GM12865 (cell line): ENCODE measurements at regions not wholly inside any gene's neighbourhood (a gene's known extent, or its start where the extent isn't known, plus 50 kb on each side); places are given as distances from the start of the nearest gene placed in this dataset.

Source experiments
- DNase-seq: peaks from one replicate; pipeline ENCODE4 v3.0.0; 2010; ENCODE audit warnings: low read depth
- H3K4me3 ChIP-seq: 2 replicates; pipeline ENCODE4 v1.5.1; 2011; ENCODE audit warnings: mild to moderate bottlenecking, low read depth, low read length, control low read depth
- CTCF ChIP-seq: IDR thresholded peaks from 2 replicates; pipeline ENCODE4 v1.5.1; 2011; ENCODE audit warnings: low read length, control low read depth, low read depth, inconsistent platforms; ENCODE audit not compliant: insufficient read depth; ENCODE audit errors: missing control alignments

DNA sequence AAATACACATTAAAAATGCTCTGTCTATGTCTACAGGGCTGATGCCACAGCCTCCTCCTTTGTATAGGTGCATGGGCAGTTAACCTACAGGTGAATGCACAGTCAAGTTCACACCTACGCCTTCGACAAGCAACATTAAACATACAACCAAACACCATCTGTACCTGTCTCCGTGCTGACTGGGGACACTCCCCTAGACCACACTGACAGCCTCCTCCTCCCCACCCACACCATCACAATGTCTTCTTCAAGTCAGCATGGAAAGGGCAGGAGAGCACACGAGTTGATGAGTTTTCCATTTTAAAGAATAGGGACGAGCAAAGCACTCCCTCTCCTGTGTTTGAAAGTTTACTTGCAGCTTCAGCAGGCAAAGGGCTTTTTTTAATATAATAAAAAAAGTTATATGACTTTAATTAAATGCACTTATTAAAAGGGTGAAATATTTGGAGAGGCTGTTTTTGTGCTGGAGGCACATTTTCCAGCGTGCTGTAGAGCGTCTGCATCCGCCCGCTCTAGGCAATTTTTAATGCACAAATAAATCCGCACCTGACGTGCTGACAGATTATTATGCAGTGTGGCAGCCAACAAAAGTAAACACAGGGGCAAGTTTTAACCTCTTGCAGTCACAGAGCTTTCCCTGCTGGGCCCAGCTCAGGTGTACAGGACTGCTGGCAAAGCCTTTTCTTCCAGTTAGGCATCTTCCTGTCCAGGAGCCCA, 367.9 kb downstream of the SOX9 start:
- H3K4me3 ChIP-seq, result no peak overlapping the region
- DNase-seq, result no peak
- TF ChIP-seq CTCF, result no peak

DNA sequence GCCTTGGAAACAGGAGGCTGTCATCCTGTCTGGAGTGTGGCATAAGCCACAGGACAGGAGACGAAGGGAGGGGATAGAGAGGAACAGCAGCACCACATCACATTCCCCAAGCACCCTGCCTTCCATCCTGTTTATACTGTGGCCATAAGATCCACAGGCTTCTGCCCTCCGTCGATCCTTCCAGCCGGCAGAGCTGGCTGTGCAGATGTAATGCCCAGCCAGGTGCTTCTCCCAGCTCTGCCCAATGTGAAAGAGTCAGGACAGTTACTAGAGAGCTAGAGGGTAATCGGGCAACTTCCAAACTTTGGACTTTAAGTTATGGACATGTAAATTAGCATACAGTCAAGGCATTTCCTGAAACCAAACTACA, 368.4 kb downstream of the SOX9 start:
- DNase-seq, result no peak
- H3K4me3 ChIP-seq, result no peak overlapping the region
- TF ChIP-seq CTCF, result no peak

- DNase-seq, result no peak
- TF ChIP-seq CTCF, result no peak
- no peak overlapping the region for H3K4me3 ChIP-seq
Measured at GRCh38 chr17:72491102-72491501, 370.3 kb downstream of the SOX9 start.

- no peak for DNase-seq
- no peak for TF ChIP-seq CTCF
- H3K4me3 ChIP-seq, result no peak overlapping the region
Measured at GRCh38 chr17:72492494-72492893, 371.7 kb downstream of the SOX9 start.

- no peak for DNase-seq
- H3K4me3 ChIP-seq, result no peak overlapping the region
- no peak for TF ChIP-seq CTCF
Measured at GRCh38 chr17:72492941-72493340, 372.1 kb downstream of the SOX9 start.

- TF ChIP-seq CTCF, result no peak
- DNase-seq, result no peak
- no peak overlapping the region for H3K4me3 ChIP-seq
Measured at GRCh38 chr17:72494566-72494965, 373.7 kb downstream of the SOX9 start.

DNA sequence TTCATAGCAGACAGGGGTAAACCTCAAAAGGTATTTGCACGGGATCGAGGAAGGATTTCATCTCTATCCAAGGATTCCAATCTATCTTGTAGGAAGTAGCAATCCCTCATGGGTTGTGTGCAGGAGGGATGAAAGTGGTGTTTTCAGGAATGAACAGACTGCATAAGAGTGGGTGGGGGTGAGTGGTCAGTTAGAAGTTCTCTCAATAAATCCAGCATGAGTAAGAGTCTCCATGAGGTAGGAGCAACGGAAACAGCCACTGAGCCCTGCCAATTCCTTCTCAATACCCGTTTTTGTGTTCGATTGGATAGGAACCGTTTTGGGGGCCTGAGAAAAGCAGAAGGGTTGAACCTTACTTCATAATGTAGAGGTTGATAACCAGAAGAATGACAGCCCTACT, 375.6 kb downstream of the SOX9 start:
- no peak for DNase-seq
- no peak overlapping the region for H3K4me3 ChIP-seq
- no peak for TF ChIP-seq CTCF
